Endothelial cell (in vitro differentiated cells): ENCODE measurements at regions not wholly inside any gene's neighbourhood (a gene's known extent, or its start where the extent isn't known, plus 50 kb on each side); places are given as distances from the start of the nearest gene placed in this dataset.

ENCODE experiments used
- DNase-seq: peaks from one replicate; pipeline ENCODE4 v3.0.0; 2021; ENCODE audit warnings: low spot score
- H3K27ac Mint-ChIP-seq: one replicate; pipeline ENCODE4 v1.8.0; 2021; ENCODE audit warnings: mixed read lengths, inconsistent platforms; ENCODE audit not compliant: unreplicated experiment
- H3K27me3 Mint-ChIP-seq: one replicate; pipeline ENCODE4 v1.8.0; 2021; ENCODE audit warnings: mild to moderate bottlenecking, moderate library complexity, mixed read lengths, inconsistent platforms; ENCODE audit not compliant: unreplicated experiment
- H3K36me3 Mint-ChIP-seq: one replicate; pipeline ENCODE4 v1.8.0; 2021; ENCODE audit warnings: mild to moderate bottlenecking, low read depth, mixed read lengths, inconsistent platforms; ENCODE audit not compliant: unreplicated experiment
- H3K4me1 Mint-ChIP-seq: one replicate; pipeline ENCODE4 v1.8.0; 2021; ENCODE audit warnings: mild to moderate bottlenecking, mixed read lengths, inconsistent platforms; ENCODE audit not compliant: unreplicated experiment
- H3K4me3 Mint-ChIP-seq: one replicate; pipeline ENCODE4 v1.8.0; 2021; ENCODE audit warnings: mild to moderate bottlenecking, mixed read lengths, inconsistent platforms; ENCODE audit not compliant: unreplicated experiment
- H3K9me3 Mint-ChIP-seq: one replicate; pipeline ENCODE4 v1.8.0; 2021; ENCODE audit warnings: mixed read lengths, inconsistent platforms; ENCODE audit not compliant: unreplicated experiment
- CTCF ChIP-seq: fragments of 200-600 bp; sonication (generic); IDR thresholded peaks from one replicate; pipeline ENCODE4 v1.5.0; 2021; ENCODE audit warnings: antibody characterized with exemption; ENCODE audit not compliant: unreplicated experiment

- no peaks in the 10 kb centered on the region for H3K27me3 Mint-ChIP-seq
- no peak overlapping the region for H3K4me3 Mint-ChIP-seq
- no peaks in the 10 kb centered on the region for H3K9me3 Mint-ChIP-seq
Measured at GRCh38 chr13:27709779-27710178, 82.5 kb upstream of the GSX1 start.

DNA sequence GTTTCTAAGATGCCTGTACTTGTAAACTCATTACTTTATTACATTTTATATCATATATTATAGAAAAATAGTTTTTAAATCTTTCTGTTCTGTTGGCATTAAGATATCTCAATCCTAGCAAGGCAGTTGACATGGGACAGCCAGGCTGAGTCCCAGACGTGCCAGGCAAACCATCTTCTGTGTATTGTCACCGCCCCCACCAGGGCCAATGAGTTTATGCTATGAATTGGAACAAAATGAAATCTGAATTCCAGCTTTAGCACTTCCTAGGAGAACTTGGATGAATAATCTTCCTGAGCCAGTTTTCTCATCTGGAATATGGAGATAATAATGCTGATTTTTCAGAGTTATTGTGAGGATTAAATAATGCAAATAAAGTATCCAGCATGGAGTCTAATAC is 79.9 kb upstream of the GSX1 start:
- peaks cover under 1% of the 10 kb centered on the region for H3K36me3 Mint-ChIP-seq
- H3K9me3 Mint-ChIP-seq: no peaks in the 10 kb centered on the region
- H3K27ac Mint-ChIP-seq: no peak overlapping the region
- H3K27me3 Mint-ChIP-seq: no peaks in the 10 kb centered on the region
- DNase-seq: no peak
- no peak for TF ChIP-seq CTCF
- no peak overlapping the region for H3K4me3 Mint-ChIP-seq
- H3K4me1 Mint-ChIP-seq: no peaks in the 10 kb centered on the region

More at GRCh38 chr13:27709779-27710178, 82.5 kb upstream of the GSX1 start:
- DNase-seq: no peak
- Mint-ChIP-seq H3K4me1 (no peaks in the 10 kb centered on the region), H3K27ac (no peak overlapping the region), H3K36me3 (peaks cover 3% of the 10 kb centered on the region)
- no peak for TF ChIP-seq CTCF

DNA sequence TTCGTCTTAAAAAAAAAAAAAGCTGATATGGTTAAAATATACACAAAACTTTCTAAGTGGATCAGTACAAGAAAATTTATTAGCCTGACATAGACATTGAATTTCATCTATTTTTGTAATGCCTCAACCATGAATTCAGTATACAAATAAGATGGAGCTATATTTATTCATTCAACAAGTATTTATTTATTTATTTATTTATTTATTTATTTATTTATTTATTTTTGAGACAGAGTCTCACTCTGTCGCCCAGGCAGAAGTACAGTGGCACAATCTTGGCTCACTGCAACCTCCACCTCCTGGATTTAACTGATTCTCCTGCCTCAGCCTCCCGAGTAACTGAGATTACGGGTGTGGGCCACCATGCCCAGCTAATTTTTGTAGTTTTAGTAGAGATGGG is 78.5 kb upstream of the GSX1 start:
- no peaks in the 10 kb centered on the region for H3K9me3 Mint-ChIP-seq
- no peak for TF ChIP-seq CTCF
- no peak overlapping the region for H3K27ac Mint-ChIP-seq
- no peak for DNase-seq
- H3K4me3 Mint-ChIP-seq: no peak overlapping the region
- no peaks in the 10 kb centered on the region for H3K27me3 Mint-ChIP-seq
- no peaks in the 10 kb centered on the region for H3K36me3 Mint-ChIP-seq
- H3K4me1 Mint-ChIP-seq: no peaks in the 10 kb centered on the region

DNA sequence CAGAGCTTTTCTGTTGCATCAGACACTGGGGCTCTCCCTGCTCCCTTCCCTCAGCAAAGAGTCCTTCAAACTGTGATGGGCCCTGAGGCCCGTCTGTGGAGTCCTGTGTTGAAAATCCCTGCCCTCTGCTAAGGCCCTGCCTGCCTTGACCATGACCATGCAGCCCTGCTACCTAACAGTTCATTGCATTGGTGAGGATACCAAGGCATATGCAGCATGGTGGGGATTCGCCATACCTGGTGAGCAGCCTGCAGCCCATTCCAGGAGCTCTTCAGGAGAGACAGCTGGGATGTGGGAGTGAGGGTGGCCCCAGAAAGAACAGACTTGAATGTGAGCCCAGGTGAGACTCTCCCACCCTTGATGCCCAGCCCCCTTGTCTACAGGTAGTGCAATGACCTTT is 70.6 kb upstream of the GSX1 start:
- Mint-ChIP-seq H3K4me3 (no peak overlapping the region), H3K9me3 (no peaks in the 10 kb centered on the region), H3K27me3 (no peaks in the 10 kb centered on the region), H3K27ac (no peak overlapping the region), H3K4me1 (peaks cover 5% of the 10 kb centered on the region), H3K36me3 (no peaks in the 10 kb centered on the region)
- TF ChIP-seq CTCF: no peak
- DNase-seq: no peak

- Mint-ChIP-seq H3K4me1 (peaks cover 22% of the 10 kb centered on the region), H3K36me3 (peaks cover 3% of the 10 kb centered on the region), H3K4me3 (no peak overlapping the region), H3K9me3 (no peaks in the 10 kb centered on the region), H3K27me3 (peaks cover 2% of the 10 kb centered on the region), H3K27ac (peak overlapping the region; percentile 96)
- DNase-seq: peak; percentile 54
- no peak for TF ChIP-seq CTCF
Measured at GRCh38 chr13:27728271-27728670, 64.0 kb upstream of the GSX1 start.
